B cell (primary cell): ENCODE measurements at regions not wholly inside any gene's neighbourhood (a gene's known extent, or its start where the extent isn't known, plus 50 kb on each side); places are given as distances from the start of the nearest gene placed in this dataset.

ENCODE experiments used
- ATAC-seq: fragments of 200-7000 bp; cut with Tn5 transposase; one replicate; pipeline ENCODE4 v1.10.0; 2021; ENCODE audit warnings: low read depth, mild to moderate bottlenecking, moderate number of reproducible peaks, moderate library complexity
- CTCF ChIA-PET: fragments of 350-600 bp; sonication (Branson Sonifier 250); formaldehyde crosslinking; loops from one replicate; lab custom pipeline; 2021; ENCODE audit warnings: antibody characterized with exemption, inconsistent platforms; lab: Charles Lee
- POLR2A ChIA-PET: fragments of 350-600 bp; sonication (Branson Sonifier 250); formaldehyde crosslinking; loops from one replicate; lab custom pipeline; 2021; ENCODE audit warnings: antibody characterized with exemption; lab: Charles Lee
- DNase-seq: peaks from one replicate; pipeline ENCODE4 v3.0.0; 2013
- H2AFZ ChIP-seq: 2 replicates; pipeline ENCODE4 v1.6.1; 2012; ENCODE audit warnings: mild to moderate bottlenecking, low read depth, low read length; ENCODE audit not compliant: insufficient read depth, poor library complexity, severe bottlenecking
- H3K27ac ChIP-seq, 2 donors: 1 replicate in 1 of 2; 2 replicates in 1 of 2; pipeline ENCODE4 v1.5.1; 2012 to 2013; ENCODE audit warnings: low read length in 2 of 2, mild to moderate bottlenecking in 2 of 2, moderate library complexity in 1 of 2
- H3K27me3 ChIP-seq, 4 experiments: fragments of 200-600 bp in 1 of 4; sonication (generic) in 1 of 4; replicated peaks in 1 of 4; 1 replicate in 2 of 4; 2 replicates in 2 of 4; pipeline versions ENCODE4 v1.6.1 to v1.7.0; 2013 to 2016; ENCODE audit warnings: low read length in 3 of 4, mild to moderate bottlenecking in 2 of 4, mixed read lengths in 1 of 4, moderate library complexity in 1 of 4; ENCODE audit not compliant: insufficient read depth in 4 of 4, control insufficient read depth in 3 of 4; ENCODE audit errors: control extremely low read depth in 1 of 4
- H3K36me3 ChIP-seq, 2 experiments: replicated peaks in 1 of 2; 1 replicate in 1 of 2; 2 replicates in 1 of 2; pipeline versions ENCODE4 v1.6.1 to v1.7.1; 2013; ENCODE audit warnings: low read length in 1 of 2; ENCODE audit not compliant: insufficient read depth in 2 of 2, control insufficient read depth in 1 of 2; ENCODE audit errors: control extremely low read depth in 1 of 2, extremely low read depth in 1 of 2
- H3K4me1 ChIP-seq, 2 donors: fragments of 200-600 bp in 1 of 2; sonication (generic) in 1 of 2; 1 replicate in 1 of 2; 2 replicates in 1 of 2; pipeline versions ENCODE4 v1.5.1 to v1.6.1; 2013 to 2017; ENCODE audit warnings: low read length in 2 of 2; ENCODE audit not compliant: control insufficient read depth in 2 of 2, insufficient read depth in 2 of 2
- H3K4me2 ChIP-seq: replicated peaks from 2 replicates; pipeline ENCODE3; 2012; ENCODE audit warnings: mild to moderate bottlenecking, low read depth, low read length; ENCODE audit not compliant: poor library complexity, severe bottlenecking
- H3K4me3 ChIP-seq, 5 experiments: fragments of 200-600 bp in 1 of 5; sonication (generic) in 1 of 5; 1 replicate in 3 of 5; 2 replicates in 2 of 5; pipeline versions ENCODE4 v1.5.1 to v1.7.0; 2011 to 2016; ENCODE audit warnings: low read length in 4 of 5, mild to moderate bottlenecking in 4 of 5, low read depth in 2 of 5, control low read depth in 1 of 5, moderate library complexity in 1 of 5; ENCODE audit not compliant: insufficient read depth in 1 of 5; ENCODE audit errors: control extremely low read depth in 1 of 5, extremely low read depth in 1 of 5
- H3K79me2 ChIP-seq: fragments of 200-600 bp; sonication (generic); one replicate; pipeline ENCODE4 v1.6.0; 2016; ENCODE audit warnings: low read length; ENCODE audit not compliant: control insufficient read depth, insufficient read depth
- H3K9ac ChIP-seq: fragments of 200-600 bp; sonication (generic); 2 replicates; pipeline ENCODE4 v1.6.1; 2017; ENCODE audit warnings: mild to moderate bottlenecking, low read length, moderate library complexity
- H3K9me3 ChIP-seq, 3 donors: one replicate each; pipeline versions ENCODE4 v1.6.1 to v1.7.1; 2013; ENCODE audit warnings: low read length in 2 of 3; ENCODE audit not compliant: control insufficient read depth in 2 of 3, insufficient read depth in 1 of 3; ENCODE audit errors: control extremely low read depth in 1 of 3
- H4K20me1 ChIP-seq: 2 replicates; pipeline ENCODE4 v1.6.0; 2012; ENCODE audit warnings: mild to moderate bottlenecking, low read length; ENCODE audit not compliant: insufficient read depth, control insufficient read depth, poor library complexity, severe bottlenecking
- H3K27ac Mint-ChIP-seq: one replicate; pipeline ENCODE4 v1.8.0; 2021; ENCODE audit warnings: mixed read lengths
- H3K27me3 Mint-ChIP-seq: one replicate; pipeline ENCODE4 v1.8.0; 2021; ENCODE audit warnings: mixed read lengths
- H3K4me1 Mint-ChIP-seq: one replicate; pipeline ENCODE4 v1.8.0; 2021; ENCODE audit warnings: mixed read lengths
- H3K4me3 Mint-ChIP-seq: one replicate; pipeline ENCODE4 v1.8.0; 2021; ENCODE audit warnings: mixed read lengths
- H3K9me3 Mint-ChIP-seq: one replicate; pipeline ENCODE4 v1.8.0; 2022; ENCODE audit warnings: mixed read lengths; ENCODE audit not compliant: insufficient read depth
- CTCF ChIP-seq: fragments of 200-600 bp; IDR thresholded peaks from one replicate; pipeline ENCODE4 v1.8.0; 2022; ENCODE audit warnings: antibody characterized with exemption, mild to moderate bottlenecking
- EZH2 ChIP-seq: IDR thresholded peaks from 2 replicates; pipeline ENCODE4 v1.6.1; 2012; ENCODE audit warnings: borderline replicate concordance, low read depth, mild to moderate bottlenecking, moderate library complexity, low read length; ENCODE audit not compliant: insufficient read depth, poor library complexity, severe bottlenecking
- WGBS: methylation state at CpG from one replicate; pipeline ENCODE4 v1.1.5; 2013; ENCODE audit warnings: missing lambda C conversion rate; ENCODE audit not compliant: insufficient coverage; 5-methylcytosine and 5-hydroxymethylcytosine counted together
- intact Hi-C: fragments of 100-400 bp; cut with micrococcal nuclease; formaldehyde crosslinking; loops from one replicate; pipeline ENCODE4 v1.10.0; 2022

- no peaks in the 10 kb centered on the region for H3K4me1 ChIP-seq
- H3K79me2 ChIP-seq = no peaks in the 10 kb centered on the region
- H3K4me2 ChIP-seq = no peak overlapping the region
- no peaks in the 10 kb centered on the region for H3K36me3 ChIP-seq
- intact Hi-C loops = no loop called here
- no peaks in the 10 kb centered on the region for H3K4me1 Mint-ChIP-seq
- H3K27ac ChIP-seq = no peak overlapping the region
- no peak for TF ChIP-seq CTCF
- no peak for TF ChIP-seq EZH2
- H3K4me3 Mint-ChIP-seq = no peak overlapping the region
- peaks cover 5% of the 10 kb centered on the region for H3K27me3 Mint-ChIP-seq
- no peak overlapping the region for H3K27ac Mint-ChIP-seq
- 38% methylated on average over 6 of the region's 8 CpGs for WGBS
- ATAC-seq (no peak), DNase-seq (no peak)
- no peak overlapping the region for H3K9ac ChIP-seq
- no peaks in the 10 kb centered on the region for H3K9me3 Mint-ChIP-seq
- ChIA-PET CTCF (interaction anchor here (0.9 to 1.1 kb wide), 2 partner anchors 10 to 607 kb away, joined by 3 read pairs; no protein-coding TSS in a partner anchor), POLR2A (no interaction called here)
- H2AFZ ChIP-seq = no peak overlapping the region
- H3K4me3 ChIP-seq = no peak overlapping the region
- H4K20me1 ChIP-seq = no peaks in the 10 kb centered on the region
- H3K9me3 ChIP-seq = no peaks in the 10 kb centered on the region
- no peaks in the 10 kb centered on the region for H3K27me3 ChIP-seq
Measured at GRCh38 chr2:42933824-42934254, 141.5 kb upstream of the HAAO start.

GRCh38 chr2:42932271-42933151 is 140.1 kb upstream of the HAAO start:
- Mint-ChIP-seq H3K27ac (no peak overlapping the region), H3K27me3 (peaks cover 5% of the 10 kb centered on the region), H3K4me1 (no peaks in the 10 kb centered on the region), H3K9me3 (no peaks in the 10 kb centered on the region), H3K4me3 (no peak overlapping the region)
- ATAC-seq (no peak), DNase-seq (no peak)
- Histone ChIP-seq H3K36me3 (no peaks in the 10 kb centered on the region), H3K4me3 (no peak overlapping the region), H4K20me1 (no peaks in the 10 kb centered on the region), H3K27ac (no peak overlapping the region), H2AFZ (no peak overlapping the region), H3K79me2 (no peaks in the 10 kb centered on the region), H3K4me2 (no peak overlapping the region), H3K27me3 (no peaks in the 10 kb centered on the region), H3K4me1 (no peaks in the 10 kb centered on the region), H3K9me3 (no peaks in the 10 kb centered on the region), H3K9ac (no peak overlapping the region)
- CTCF ChIA-PET = interaction anchor here (0.9 to 1.1 kb wide), 2 partner anchors 11 to 608 kb away, joined by 3 read pairs; no protein-coding TSS in a partner anchor
- intact Hi-C loops = no loop called here
- TF ChIP-seq EZH2 = no peak
- TF ChIP-seq CTCF = no peak
- WGBS = 73% methylated on average over 9 of the region's 13 CpGs
- POLR2A ChIA-PET = interaction anchor here (0.7 kb wide), 1 partner anchor 325 kb away, joined by 3 read pairs; no protein-coding TSS in a partner anchor
